H9 (cell line): ENCODE measurements at regions not wholly inside any gene's neighbourhood (a gene's known extent, or its start where the extent isn't known, plus 50 kb on each side); places are given as distances from the start of the nearest gene placed in this dataset.

Experiments
- DNase-seq: peaks from one replicate; pipeline ENCODE4 v3.0.0-alpha.2; 2017
- H2AFZ ChIP-seq: one replicate; pipeline ENCODE4 v1.6.1; 2013; ENCODE audit warnings: mild to moderate bottlenecking, low read length, control low read depth, moderate library complexity
- H2AK5ac ChIP-seq: 2 replicates; pipeline ENCODE4 v1.6.1; 2013; ENCODE audit warnings: low read length, control low read depth, mixed read lengths; ENCODE audit not compliant: insufficient read length
- H2BK120ac ChIP-seq: one replicate; pipeline ENCODE4 v1.6.1; 2013; ENCODE audit warnings: low read depth, mild to moderate bottlenecking, low read length, control low read depth, inconsistent platforms; ENCODE audit not compliant: poor library complexity, severe bottlenecking
- H2BK12ac ChIP-seq: 2 replicates; pipeline ENCODE4 v1.6.1; 2013; ENCODE audit warnings: low read length, control low read depth, mixed read lengths, low read depth; ENCODE audit not compliant: insufficient read length
- H2BK15ac ChIP-seq: 2 replicates; pipeline ENCODE4 v1.6.1; 2013; ENCODE audit warnings: low read depth, low read length, control low read depth
- H2BK20ac ChIP-seq: one replicate; pipeline ENCODE4 v1.6.1; 2013; ENCODE audit warnings: low read depth, mild to moderate bottlenecking, low read length, control low read depth, inconsistent platforms; ENCODE audit not compliant: poor library complexity, severe bottlenecking
- H2BK5ac ChIP-seq: 2 replicates; pipeline ENCODE4 v1.6.1; 2013; ENCODE audit warnings: low read length, control low read depth, mixed read lengths; ENCODE audit not compliant: insufficient read length
- H3K14ac ChIP-seq: 2 replicates; pipeline ENCODE4 v1.6.1; 2013; ENCODE audit warnings: low read length, control low read depth; ENCODE audit not compliant: insufficient read depth
- H3K18ac ChIP-seq: 2 replicates; pipeline ENCODE4 v1.6.1; 2013; ENCODE audit warnings: low read depth, mild to moderate bottlenecking, mixed read lengths, low read length, control low read depth; ENCODE audit not compliant: insufficient read length
- H3K23ac ChIP-seq: 2 replicates; pipeline ENCODE4 v1.6.1; 2013; ENCODE audit warnings: low read length, control low read depth, mixed read lengths, low read depth; ENCODE audit not compliant: insufficient read length
- H3K23me2 ChIP-seq: 2 replicates; pipeline ENCODE4 v1.6.1; 2013; ENCODE audit warnings: low read depth, mild to moderate bottlenecking, mixed read lengths, low read length, control low read depth; ENCODE audit not compliant: insufficient read length, poor library complexity, severe bottlenecking
- H3K27ac ChIP-seq: 2 replicates; pipeline ENCODE4 v1.5.1; 2013; ENCODE audit warnings: low read length, control low read depth, mixed read lengths, low read depth; ENCODE audit not compliant: insufficient read length
- H3K27me3 ChIP-seq: 2 replicates; pipeline ENCODE4 v1.6.1; 2013; ENCODE audit warnings: low read length, control low read depth, inconsistent platforms; ENCODE audit not compliant: insufficient read depth
- H3K4ac ChIP-seq: 2 replicates; pipeline ENCODE4 v1.6.1; 2013; ENCODE audit warnings: low read depth, mild to moderate bottlenecking, control low read depth, inconsistent platforms, low read length, moderate library complexity
- H3K4me1 ChIP-seq: 2 replicates; pipeline ENCODE4 v1.6.1; 2013; ENCODE audit warnings: low read length, control low read depth, inconsistent platforms; ENCODE audit not compliant: insufficient read depth
- H3K4me2 ChIP-seq: 2 replicates; pipeline ENCODE4 v1.6.1; 2013; ENCODE audit warnings: low read length, control low read depth, mixed read lengths; ENCODE audit not compliant: insufficient read length, insufficient read depth
- H3K56ac ChIP-seq: 2 replicates; pipeline ENCODE4 v1.6.1; 2013; ENCODE audit warnings: low read depth, mild to moderate bottlenecking, mixed read lengths, low read length, control low read depth; ENCODE audit not compliant: insufficient read length
- H3K79me1 ChIP-seq: 2 replicates; pipeline ENCODE4 v1.6.1; 2013; ENCODE audit warnings: low read depth, mild to moderate bottlenecking, moderate library complexity, low read length, control low read depth, inconsistent platforms; ENCODE audit not compliant: insufficient read depth, poor library complexity, severe bottlenecking
- H3K79me2 ChIP-seq: 2 replicates; pipeline ENCODE4 v1.6.1; 2013; ENCODE audit warnings: low read length, control low read depth, inconsistent platforms; ENCODE audit not compliant: insufficient read depth
- H3K9ac ChIP-seq: 2 replicates; pipeline ENCODE4 v1.6.1; 2013; ENCODE audit warnings: low read length, control low read depth, mixed read lengths; ENCODE audit not compliant: insufficient read length; ENCODE audit errors: extremely low read depth
- H3K9me3 ChIP-seq: one replicate; pipeline ENCODE4 v1.6.1; 2013; ENCODE audit warnings: low read depth, low read length, inconsistent platforms; ENCODE audit not compliant: control insufficient read depth
- H3T11ph ChIP-seq: one replicate; pipeline ENCODE4 v1.6.1; 2013; ENCODE audit warnings: mild to moderate bottlenecking, low read length, control low read depth, inconsistent platforms
- H4K20me1 ChIP-seq: one replicate; pipeline ENCODE4 v1.6.1; 2013; ENCODE audit not compliant: control insufficient read depth, insufficient read length, insufficient read depth
- H4K5ac ChIP-seq: 2 replicates; pipeline ENCODE4 v1.6.1; 2013; ENCODE audit warnings: low read depth, mild to moderate bottlenecking, mixed read lengths, low read length, control low read depth; ENCODE audit not compliant: insufficient read length
- H4K8ac ChIP-seq: replicated peaks from 2 replicates; pipeline ENCODE4 v1.6.1; 2013; ENCODE audit warnings: low read length, control low read depth, mixed read lengths, low read depth; ENCODE audit not compliant: insufficient read length
- H4K91ac ChIP-seq: 2 replicates; pipeline ENCODE4 v1.6.1; 2013; ENCODE audit warnings: low read depth, mild to moderate bottlenecking, moderate library complexity, mixed read lengths, low read length, control low read depth; ENCODE audit not compliant: insufficient read length
- H3K27ac Mint-ChIP-seq, 3 experiments: 2 replicates in 2 of 3; 3 replicates in 1 of 3; pipeline ENCODE4 v1.8.0; 2020 to 2021; ENCODE audit warnings: mixed read lengths in 3 of 3, mild to moderate bottlenecking in 1 of 3, moderate library complexity in 1 of 3
- H3K27me3 Mint-ChIP-seq: 2 replicates; pipeline ENCODE4 v1.8.0; 2021; ENCODE audit warnings: low read depth, mild to moderate bottlenecking, moderate library complexity, mixed read lengths
- H3K36me3 Mint-ChIP-seq, 3 experiments: 2 replicates in 2 of 3; 3 replicates in 1 of 3; pipeline ENCODE4 v1.8.0; 2020 to 2021; ENCODE audit warnings: low read depth in 3 of 3, mixed read lengths in 3 of 3; ENCODE audit not compliant: insufficient read depth in 1 of 3
- H3K4me1 Mint-ChIP-seq, 2 experiments: 2 replicates each; pipeline ENCODE4 v1.8.0; 2020; ENCODE audit warnings: mixed read lengths in 2 of 2
- H3K4me3 Mint-ChIP-seq, 2 experiments: 2 replicates in 1 of 2; 3 replicates in 1 of 2; pipeline ENCODE4 v1.8.0; 2020 to 2021; ENCODE audit warnings: mild to moderate bottlenecking in 2 of 2, mixed read lengths in 2 of 2, moderate library complexity in 1 of 2
- H3K9me3 Mint-ChIP-seq, 2 experiments: 2 replicates in 1 of 2; 3 replicates in 1 of 2; pipeline ENCODE4 v1.8.0; 2020; ENCODE audit warnings: mild to moderate bottlenecking in 2 of 2, mixed read lengths in 2 of 2, moderate library complexity in 1 of 2
- CTCF ChIP-seq: fragments of 200-600 bp; sonication (generic); conservative IDR thresholded peaks from 3 replicates; pipeline ENCODE4 v1.8.0; 2021; ENCODE audit warnings: antibody characterized with exemption, mild to moderate bottlenecking
- WGBS: extraction: QIAGEN DNeasy Blood & Tissue Kit; methylation state at CpG from one replicate; pipeline ENCODE4 v1.1.7; 2013; ENCODE audit warnings: missing lambda C conversion rate, low lambda C conversion rate, mixed read lengths; ENCODE audit not compliant: insufficient read length; ENCODE audit errors: extremely low coverage; 5-methylcytosine and 5-hydroxymethylcytosine counted together

- no peak overlapping the region for H3K27ac ChIP-seq
- H4K8ac ChIP-seq = no peak overlapping the region
- H3K4ac ChIP-seq = no peak overlapping the region
- H2BK120ac ChIP-seq = no peak overlapping the region
- no peak overlapping the region for H2BK15ac ChIP-seq
- WGBS = no CpG with 5 or more reads among the region's 3 CpGs
- no peaks in the 10 kb centered on the region for H3K23me2 ChIP-seq
- no peak overlapping the region for H3K56ac ChIP-seq
- H3K14ac ChIP-seq = no peak overlapping the region
- no peak overlapping the region for H2BK5ac ChIP-seq
- H2BK12ac ChIP-seq = no peak overlapping the region
- Mint-ChIP-seq H3K27me3 (no peaks in the 10 kb centered on the region), H3K9me3 (peaks cover 3 to 4% of the 10 kb centered on the region in 2 experiments), H3K27ac (no peak overlapping the region), H3K4me3 (no peak overlapping the region), H3K36me3 (peaks cover 0 to 10% (median 3%) of the 10 kb centered on the region in 3 experiments; a peak in 4 of 7 replicates), H3K4me1 (peaks cover 0 to 9% of the 10 kb centered on the region in 2 experiments; a peak in 2 of 4 replicates)
- H3K9ac ChIP-seq = no peak overlapping the region
- no peaks in the 10 kb centered on the region for H3K4me1 ChIP-seq
- no peaks in the 10 kb centered on the region for H4K20me1 ChIP-seq
- H2AFZ ChIP-seq = no peak overlapping the region
- TF ChIP-seq CTCF = no peak
- no peak for DNase-seq
- H2BK20ac ChIP-seq = no peak overlapping the region
- H3T11ph ChIP-seq = no peak overlapping the region
- H3K18ac ChIP-seq = no peak overlapping the region
- no peaks in the 10 kb centered on the region for H3K9me3 ChIP-seq
- no peak overlapping the region for H2AK5ac ChIP-seq
- H3K4me2 ChIP-seq = no peak overlapping the region
- H3K79me1 ChIP-seq = no peaks in the 10 kb centered on the region
- no peaks in the 10 kb centered on the region for H3K27me3 ChIP-seq
- no peak overlapping the region for H3K23ac ChIP-seq
- H4K91ac ChIP-seq = no peak overlapping the region
- no peaks in the 10 kb centered on the region for H3K79me2 ChIP-seq
- no peak overlapping the region for H4K5ac ChIP-seq
Measured at GRCh38 chr6:97717086-97717485, 434.1 kb upstream of the MMS22L start.
